Left renal pelvis (tissue), 4 donors: ENCODE measurements at regions not wholly inside any gene's neighbourhood (a gene's known extent, or its start where the extent isn't known, plus 50 kb on each side); places are given as distances from the start of the nearest gene placed in this dataset.
A peak's percentile ranks its signal among the peaks of the same experiment; 100 is the strongest.
"Not testable (repeated sequence)": the region's sequence is repeated elsewhere in the genome, so short reads cannot be mapped to it uniquely, and the experiment has no call there.

Source experiments
- DNase-seq, 4 donors: peaks; one replicate each; pipeline ENCODE4 v3.0.0-alpha.2; 2013; ENCODE audit warnings: low read depth in 4 of 4, low spot score in 3 of 4

DNA sequence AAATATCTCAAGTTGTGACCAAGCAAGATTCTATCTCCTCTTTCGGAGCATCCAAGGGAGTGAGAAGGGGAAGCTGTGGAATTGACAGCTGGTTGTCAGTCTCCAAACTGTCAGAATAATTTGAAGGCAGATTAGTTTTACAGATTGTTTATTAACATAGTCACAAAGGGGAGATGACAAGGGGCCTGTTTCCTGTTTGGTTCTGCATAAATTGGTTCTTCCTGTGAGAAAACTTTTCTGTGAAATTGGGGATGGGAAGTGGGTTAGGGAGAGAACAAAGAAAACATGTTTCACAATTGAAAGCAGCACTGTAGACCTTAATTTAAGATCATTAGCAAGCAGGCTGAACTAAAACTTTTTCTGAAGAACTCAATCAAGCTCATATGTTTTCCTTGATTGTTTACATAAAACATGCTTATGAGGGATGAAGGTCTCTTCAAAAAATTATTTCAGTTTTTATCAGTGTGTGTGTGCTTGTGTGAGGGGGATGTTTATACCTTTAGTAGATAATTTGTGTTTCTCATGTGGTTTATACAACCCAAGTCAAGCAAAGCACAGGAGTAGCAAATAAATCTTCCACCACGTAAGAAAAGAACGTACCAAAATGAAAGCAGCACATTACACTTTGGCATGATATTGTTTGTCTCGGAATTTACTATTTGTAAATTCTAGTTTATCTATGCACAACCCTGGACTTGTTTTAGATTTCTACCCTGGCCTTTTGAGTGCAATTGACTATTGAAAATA is 604.9 kb upstream of the CDH2 start:
- DNase-seq: no peak

DNA sequence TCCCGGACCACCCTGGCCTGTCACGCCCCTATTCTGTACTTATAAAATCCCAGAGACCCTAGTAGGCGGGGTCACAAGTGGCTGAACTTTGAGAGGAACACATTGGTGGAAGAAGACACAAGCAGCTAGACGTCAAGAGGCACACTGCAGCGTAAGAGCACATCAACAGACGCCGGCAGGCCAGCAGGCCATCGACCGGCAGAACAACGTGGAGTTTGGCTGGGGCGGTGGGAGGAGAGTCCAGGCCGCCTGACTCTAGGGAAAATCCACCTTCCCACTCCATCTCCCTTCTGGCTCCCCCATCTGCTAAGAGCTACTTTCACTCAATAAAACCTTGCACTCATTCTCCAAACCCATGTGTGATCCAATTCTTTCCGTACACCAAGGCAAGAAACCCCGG is 601.8 kb upstream of the CDH2 start:
- no peak for DNase-seq

DNA sequence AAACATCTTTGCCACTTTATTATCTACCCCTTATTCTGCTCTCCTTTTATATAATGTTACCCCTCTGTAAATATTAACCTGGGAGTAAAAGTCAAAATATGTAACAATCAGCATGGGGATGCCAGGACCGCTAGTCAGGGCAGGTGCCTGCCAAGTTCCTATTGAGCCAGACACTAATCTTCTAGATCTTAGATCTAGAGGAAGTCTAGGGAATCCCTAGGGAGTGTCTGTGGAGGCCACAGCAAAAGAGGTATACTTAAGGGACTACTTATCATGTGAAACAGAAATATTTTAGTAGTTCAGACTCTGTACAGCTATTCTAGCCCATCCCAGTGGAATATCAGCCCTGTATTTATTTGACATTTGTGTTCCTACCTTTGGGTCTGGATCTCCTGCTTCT is 600.8 kb upstream of the CDH2 start:
- no peak for DNase-seq

DNA sequence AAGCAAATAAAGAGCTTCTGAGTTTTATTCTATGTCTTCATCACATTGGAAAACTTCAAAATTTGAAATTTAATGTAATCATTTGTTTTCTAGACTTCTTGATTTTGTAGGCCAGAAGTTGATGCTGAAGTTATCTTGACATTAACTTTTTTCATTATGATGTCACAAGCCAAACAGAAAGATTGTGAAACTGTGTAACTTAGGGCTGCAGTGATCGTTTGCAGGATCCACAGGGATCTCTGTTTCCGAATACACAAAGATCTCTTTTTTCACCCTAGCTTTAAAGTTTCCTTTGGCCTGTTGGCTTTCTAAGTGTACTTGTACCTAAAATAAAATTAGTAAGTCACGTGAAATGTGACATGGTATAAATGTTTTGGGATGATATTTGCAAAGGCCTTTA is 594.9 kb upstream of the CDH2 start:
- no peak for DNase-seq

DNA sequence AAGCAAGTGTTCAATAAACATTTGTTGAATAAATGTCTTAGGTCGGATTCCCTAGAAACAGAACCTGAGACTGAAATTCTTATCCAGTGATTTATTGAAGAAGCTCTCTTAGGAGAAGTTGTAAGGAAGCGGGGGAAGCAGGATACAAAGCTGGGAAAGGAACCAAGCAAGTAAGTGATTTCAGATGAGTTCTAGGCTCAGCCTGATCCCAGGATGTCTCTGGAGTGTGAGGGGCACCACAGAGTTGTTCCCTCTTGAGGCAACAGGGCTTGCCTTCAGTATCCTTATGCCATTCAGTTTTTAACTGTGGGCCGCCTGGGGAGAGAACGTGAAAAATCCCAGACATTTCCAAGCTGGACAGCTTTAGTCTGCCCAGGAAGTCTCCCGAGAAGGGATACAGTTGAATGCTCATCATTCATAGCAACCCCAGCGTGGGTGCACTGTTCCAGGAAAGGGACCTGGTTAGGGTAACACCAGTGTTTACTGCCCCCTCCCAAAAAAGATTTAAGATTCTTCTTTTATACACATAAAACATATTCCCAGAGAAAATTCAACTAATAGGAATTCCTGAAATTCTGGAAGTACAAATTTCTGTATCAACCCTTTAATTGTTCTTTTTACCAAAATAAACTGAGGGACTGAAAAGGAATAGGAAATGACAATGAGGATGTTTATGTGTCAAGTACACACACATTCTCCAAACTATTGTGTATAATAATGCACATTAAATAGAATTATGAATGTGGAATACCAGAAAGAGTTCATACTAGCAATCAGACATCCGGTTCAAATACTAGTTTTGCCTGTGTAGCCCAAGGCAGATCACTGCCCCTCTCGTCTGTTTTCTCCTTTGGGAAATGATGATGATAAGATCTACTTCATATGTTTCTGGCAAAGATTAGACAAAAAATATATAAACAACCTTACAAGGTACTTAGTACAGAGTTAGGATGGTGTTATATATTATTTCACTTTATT is 592.1 kb upstream of the CDH2 start:
- DNase-seq: no peak

DNA sequence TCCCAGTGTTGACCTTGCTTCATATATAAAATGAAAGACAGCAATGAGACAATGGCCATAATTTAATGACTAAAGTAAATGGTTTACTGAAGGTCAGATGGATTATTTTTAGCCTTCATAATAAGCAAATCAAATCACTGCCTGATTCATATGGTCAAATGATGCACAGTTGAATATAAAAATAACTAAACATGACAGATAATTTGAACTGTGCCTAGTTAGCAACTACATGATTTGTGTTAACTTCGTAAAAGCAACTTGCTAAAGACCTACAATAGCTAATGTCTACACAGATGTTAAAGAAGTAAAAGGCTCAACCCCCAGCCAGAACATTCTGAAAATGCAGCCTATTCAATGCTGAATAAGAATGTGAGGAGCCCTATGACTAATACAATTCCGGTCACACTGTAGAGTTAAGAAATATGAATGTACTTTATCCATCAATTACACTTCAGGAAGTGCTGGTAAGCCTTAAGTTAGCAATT is 590.8 kb upstream of the CDH2 start:
- no peak for DNase-seq

DNA sequence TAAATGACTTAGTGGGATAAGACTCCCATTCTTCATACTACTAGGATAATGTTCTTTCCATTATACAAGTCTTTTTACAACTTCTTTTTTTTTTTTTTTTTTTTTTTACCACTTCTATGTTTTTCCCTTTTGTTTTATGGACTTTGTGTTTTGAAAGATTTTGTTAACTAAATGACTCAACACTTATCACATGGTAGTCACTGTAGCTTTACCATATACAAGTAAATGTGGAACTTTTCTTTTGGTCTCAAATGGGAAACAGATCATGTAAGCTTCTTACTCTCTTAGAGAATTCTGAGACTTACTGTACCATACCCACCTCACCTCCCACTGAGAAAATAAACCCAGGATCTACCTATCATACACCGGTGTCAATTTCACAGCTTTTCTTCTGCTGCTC is 590.3 kb upstream of the CDH2 start:
- DNase-seq: no peak

DNA sequence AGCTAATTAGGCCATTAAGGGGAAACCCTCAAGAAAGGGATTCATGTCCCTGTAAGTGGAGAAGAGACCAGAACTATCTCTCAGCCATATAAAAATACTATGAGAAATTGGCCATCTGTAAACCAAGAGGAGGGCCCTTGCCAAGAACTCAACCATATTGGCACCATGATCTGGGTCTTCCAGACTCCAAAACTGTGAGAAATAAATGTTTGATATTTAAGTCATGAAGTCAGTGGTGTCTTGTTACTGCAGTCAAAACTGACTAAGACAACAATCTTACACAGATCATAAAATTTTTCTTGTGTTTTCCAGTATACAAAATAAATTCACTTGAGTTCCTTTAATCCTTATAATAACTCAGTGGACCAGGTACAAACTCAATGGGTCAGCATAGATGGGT is 589.8 kb upstream of the CDH2 start:
- DNase-seq: no peak

DNA sequence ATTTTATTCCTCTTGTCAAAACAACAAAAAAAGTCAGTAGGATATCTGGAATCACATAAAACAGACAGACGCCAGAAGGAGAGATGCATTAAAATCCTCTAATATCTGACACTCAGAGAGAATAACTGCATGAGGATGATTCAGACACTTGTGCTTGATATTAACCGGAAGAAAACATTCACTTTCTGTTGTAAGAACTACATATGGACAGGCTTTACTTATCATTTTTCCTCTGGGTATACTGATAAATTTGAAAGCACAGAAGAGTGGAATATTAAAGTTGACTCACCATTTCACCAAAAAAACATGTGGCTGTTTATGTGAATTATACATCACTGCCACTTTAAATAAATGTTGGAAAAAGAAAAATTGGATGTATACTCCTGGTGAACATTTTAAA is 589.1 kb upstream of the CDH2 start:
- DNase-seq: no peak

DNA sequence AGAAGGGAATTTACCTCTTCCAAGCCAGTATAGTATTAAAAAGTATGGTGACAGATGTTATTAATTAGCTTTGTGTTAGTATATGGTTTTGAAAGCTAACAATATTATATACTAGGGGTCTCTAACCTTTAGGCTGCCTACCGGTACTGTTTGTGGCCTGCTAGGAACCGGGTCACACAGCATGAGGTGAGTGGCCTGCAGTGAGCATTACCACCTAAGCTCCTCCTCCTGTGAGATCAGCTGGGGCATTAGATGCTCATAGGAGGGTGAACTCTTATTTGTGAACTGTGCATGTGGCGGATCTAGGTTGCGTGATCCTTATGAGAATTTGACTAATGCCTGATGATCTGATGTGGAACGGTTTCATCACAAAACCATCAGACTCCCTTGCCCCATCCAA is 583.4 kb upstream of the CDH2 start:
- no peak for DNase-seq

DNA sequence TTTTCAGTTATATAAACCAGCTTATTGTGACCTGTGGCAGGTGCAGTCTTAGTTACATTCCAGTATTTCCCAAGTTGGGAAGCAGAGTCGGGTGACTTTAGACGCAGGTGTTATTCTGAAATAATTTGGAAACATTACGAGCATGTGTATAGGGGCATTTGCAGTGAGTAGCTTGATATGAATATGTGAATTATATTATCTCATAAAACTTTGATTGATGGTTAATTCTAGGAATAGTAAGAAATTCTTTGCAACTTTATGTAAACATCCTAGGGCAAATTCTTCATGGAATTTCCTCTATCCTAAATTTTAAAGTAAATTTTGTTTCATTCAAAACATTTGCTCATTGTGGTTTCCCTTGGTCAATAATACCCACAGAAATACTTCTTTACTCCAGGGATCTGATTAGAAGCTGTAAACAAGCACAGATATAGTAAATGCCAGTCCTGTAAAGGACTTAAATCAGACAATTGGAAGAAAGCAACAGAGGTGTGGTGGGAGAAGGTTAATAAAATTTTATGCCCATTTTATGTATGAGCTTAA is 580.6 kb upstream of the CDH2 start:
- DNase-seq: no peak

DNA sequence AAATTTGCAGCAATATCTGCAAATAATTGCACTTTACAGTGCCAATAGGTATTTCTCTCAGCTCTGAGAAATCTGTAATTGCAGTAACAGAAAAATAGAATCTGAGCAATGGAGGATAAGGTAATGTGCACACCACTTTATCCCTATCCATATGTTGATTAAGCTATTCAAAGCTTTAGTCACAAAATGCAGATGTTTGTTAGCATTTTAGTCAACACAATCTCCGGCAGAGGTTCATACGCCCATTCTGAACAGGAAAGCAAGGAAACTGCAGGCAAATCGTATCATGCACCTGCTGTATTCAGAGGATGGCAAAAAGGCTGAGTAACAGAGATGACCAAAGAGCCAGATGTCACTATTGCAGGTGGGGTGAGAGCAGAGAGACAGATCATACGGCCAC is 566.2 kb upstream of the CDH2 start:
- DNase-seq: no peak

DNA sequence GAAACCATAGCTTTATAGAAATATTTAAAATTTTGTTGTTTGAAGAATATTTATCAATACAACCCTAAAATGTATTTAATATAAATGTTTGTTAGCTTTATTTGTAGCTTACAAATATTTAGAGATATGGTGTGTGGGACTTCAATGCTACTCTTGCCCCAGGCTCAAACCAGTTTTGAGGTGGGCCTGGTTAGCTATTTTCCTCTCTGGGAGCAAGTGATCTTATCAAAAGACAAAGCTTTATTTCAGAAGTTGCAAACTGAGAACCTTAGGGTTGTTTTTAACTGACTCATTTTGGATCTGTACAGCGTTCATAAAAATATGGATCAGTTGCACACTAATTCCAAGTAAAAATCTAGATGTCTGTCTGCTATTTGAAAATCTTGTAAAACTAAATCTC is 563.6 kb upstream of the CDH2 start:
- no peak for DNase-seq

DNA sequence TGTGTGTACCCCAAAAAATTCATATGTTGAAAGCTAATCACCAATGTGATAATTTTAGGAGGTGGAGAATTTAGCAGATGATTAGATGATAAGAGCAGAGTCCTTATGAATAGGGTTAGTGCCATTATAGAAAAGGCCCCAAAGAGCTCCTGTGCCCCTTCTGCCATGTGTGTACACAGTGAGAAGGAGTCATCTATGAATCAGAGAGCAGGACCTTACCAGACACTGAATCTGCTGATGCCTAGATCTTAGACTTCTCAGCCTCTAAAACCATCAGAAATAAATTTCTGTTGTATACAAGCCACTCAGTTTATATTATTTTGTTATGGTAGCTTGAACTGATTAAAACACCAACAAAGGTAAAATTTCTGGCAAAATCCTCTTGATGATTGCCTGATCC is 560.0 kb upstream of the CDH2 start:
- no peak for DNase-seq

DNA sequence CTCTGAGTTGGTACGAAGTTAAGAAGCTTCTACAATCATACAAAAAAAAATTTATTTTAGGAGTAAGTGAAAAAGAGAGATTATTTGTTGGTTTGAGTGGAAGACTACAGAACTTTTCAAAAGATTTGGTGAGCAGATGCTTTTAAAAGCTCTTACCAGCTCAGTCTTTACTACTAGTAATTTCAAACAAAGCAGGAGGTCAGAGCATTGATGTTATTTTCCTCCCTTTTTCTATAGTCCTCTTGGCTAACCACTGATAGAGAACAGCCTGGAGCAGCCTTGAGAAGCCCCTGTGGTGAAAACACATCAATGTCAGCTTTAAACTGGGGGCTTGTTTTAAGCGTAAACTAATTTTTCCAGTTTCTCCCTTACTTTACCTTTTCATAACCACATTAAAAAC is 559.3 kb upstream of the CDH2 start:
- no peak for DNase-seq

DNA sequence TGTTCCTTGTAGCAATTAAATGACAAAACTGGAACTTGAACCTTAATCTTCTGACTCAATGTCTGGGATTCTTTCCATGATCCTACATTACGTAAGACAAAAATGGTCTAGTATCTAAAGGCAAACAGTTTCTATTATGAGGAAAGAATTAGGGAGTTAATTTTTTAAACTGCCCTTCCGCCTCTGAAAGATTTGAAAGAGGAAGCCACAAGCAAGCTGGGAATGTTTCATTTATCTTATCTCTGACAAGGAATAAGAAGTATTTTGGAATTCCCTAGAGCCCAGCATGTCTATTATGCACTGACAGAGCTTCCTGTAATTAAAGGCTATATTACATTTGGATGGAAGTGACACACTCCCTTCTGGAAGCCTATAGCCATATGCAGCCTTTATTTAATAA is 558.8 kb upstream of the CDH2 start:
- peak in 2 of 4 donors; percentile 1 to 2 for DNase-seq

DNA sequence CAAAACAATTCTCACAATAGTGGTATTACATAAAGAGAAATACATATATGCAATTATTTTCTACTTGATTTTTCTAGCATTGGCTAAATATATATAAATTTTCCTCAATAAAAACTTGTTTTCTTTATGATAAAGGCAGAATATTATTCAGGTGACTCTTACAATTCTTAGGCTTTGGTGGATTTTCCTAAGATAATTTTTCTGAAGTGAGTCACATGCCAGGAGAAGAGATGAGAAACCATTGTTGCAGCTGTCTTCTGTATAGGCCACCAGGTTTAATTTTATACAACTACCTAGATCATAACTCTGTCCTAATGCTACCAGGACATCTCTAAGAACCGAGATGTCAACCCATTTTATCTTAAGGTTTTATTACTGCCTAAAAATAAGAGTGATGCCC is 552.4 kb upstream of the CDH2 start:
- DNase-seq: no peak

DNA sequence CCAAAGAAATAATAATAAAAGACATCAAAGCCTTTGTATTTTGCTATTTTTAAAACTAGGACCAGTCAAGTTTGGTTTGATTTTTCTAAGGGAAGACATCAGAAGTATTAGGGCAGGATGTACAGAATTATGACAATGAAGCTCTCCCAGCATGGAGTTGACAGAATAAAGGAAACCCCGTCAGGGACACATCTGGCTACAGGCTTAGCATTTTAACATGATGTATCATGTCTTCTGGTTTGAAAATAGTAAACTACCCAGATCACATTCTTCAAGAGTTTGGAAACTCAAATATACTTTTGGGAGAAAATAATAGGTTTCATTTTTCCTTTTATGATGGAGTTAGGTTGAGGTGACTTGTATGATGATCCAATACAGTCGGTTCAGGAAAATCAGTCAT is 552.0 kb upstream of the CDH2 start:
- DNase-seq: no peak

DNA sequence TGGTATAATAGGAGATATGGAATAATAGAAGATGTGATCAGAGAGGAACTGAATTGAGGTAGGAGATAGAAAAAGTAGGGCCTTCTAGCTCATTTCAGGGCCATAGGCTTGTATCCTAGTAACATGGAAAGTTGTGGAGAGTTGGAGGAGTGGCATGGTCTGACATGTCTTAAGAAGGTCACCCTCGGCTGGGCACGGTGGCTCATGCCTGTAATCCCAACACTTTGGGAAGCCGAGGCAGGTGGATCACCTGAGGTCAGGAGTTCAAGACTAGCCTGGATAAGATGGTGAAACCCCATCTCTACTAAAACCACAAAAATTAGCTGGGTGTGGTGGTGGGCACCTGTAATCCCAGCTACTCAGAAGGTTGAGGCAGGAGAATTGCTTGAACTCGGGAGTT is 550.3 kb upstream of the CDH2 start:
- DNase-seq: not testable (repeated sequence)

DNA sequence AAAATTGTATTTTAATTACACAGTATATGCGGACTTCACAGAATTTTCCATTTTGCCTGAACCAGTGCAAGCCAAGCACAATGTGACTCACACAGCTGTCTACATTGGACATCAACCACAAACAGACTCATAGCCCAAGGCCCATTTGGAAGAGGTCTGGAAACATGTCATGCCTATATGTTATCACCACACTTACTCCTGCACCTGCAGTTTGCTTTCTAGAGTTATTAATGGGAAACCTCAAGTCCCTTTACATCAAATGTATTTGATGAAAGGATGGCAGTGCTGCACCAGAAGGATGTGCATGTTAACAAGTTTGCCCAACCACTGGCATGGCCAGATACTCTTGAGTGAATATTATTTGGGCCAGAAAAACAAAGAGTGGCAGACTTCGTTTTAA is 548.9 kb upstream of the CDH2 start:
- no peak for DNase-seq

DNA sequence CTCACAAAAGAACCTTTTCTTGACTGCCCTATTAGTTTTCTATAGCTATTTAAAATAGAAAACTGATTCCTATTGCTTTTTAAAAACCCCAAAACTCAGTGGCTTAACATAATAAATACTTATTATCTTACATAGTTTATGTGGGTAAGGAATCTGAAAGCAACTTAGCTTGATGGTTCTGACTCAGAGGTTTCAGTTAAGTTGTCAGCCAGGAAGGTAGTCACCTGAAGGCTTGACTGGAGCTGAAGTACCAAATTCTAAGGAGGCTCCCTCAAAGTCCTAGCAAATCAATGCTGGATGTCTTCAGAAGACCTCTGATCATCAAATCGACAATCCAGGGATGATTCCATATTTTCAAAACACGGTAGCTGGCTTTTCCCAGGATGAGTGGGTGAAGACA is 546.6 kb upstream of the CDH2 start:
- DNase-seq: no peak

DNA sequence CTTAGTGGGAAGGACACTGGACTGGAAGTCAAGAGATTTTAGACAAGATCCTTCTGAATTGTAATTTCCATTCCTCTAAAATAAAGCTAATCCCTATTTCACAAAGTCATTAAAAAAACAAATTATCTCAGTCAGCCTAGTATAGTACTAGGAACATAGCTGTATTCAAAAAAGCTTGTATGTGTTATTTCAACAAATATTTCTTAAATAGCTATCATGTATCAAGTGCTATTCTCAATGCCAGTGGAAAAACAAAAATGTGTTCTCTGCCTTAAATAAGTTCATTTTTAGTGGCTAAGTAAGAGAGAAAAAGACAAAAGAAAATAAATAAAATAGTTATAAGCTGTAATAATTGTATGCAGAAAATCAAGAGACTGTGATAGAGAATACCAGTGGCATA is 541.8 kb upstream of the CDH2 start:
- DNase-seq: no peak
